Stomach (tissue), 4 donors: ENCODE measurements at regions not wholly inside any gene's neighbourhood (a gene's known extent, or its start where the extent isn't known, plus 50 kb on each side); places are given as distances from the start of the nearest gene placed in this dataset.

ENCODE experiments used
- CTCF ChIP-seq, 7 experiments: fragments of 450-650 bp in 4 of 7; fragments of 200-600 bp in 3 of 7; sonication (generic) in 3 of 7; IDR thresholded peaks; one replicate each; pipeline ENCODE4 v1.5.1; 2016 to 2019; ENCODE audit warnings: antibody characterized with exemption in 7 of 7, control low read depth in 2 of 7, mild to moderate bottlenecking in 1 of 7
- EP300 ChIP-seq: sonication (generic); formaldehyde crosslinking; IDR thresholded peaks from one replicate; pipeline ENCODE4 v1.6.1; 2017; ENCODE audit warnings: antibody characterized with exemption
- POLR2A ChIP-seq, 4 donors: fragments of 450-650 bp; IDR thresholded peaks; one replicate each; pipeline ENCODE4 v1.6.1; 2016; ENCODE audit warnings: antibody characterized with exemption in 4 of 4, control low read depth in 2 of 4, mild to moderate bottlenecking in 1 of 4, moderate library complexity in 1 of 4
- POLR2AphosphoS5 ChIP-seq, 3 donors: sonication (generic); formaldehyde crosslinking; IDR thresholded peaks; one replicate each; pipeline ENCODE4 v1.6.1; 2016; ENCODE audit warnings: antibody characterized with exemption in 3 of 3

- TF ChIP-seq POLR2A (IDR thresholded peaks at IDR 0.05), result no peak
- TF ChIP-seq CTCF (IDR thresholded peaks at IDR 0.05), result no peak
- TF ChIP-seq EP300, result no peak
- TF ChIP-seq POLR2AphosphoS5 (IDR thresholded peaks at IDR 0.05), result no peak
Observed at GRCh38 chr16:11440657-11441012, 95.4 kb downstream of the RMI2 start.
